Activated naive CD8-positive, alpha-beta T cell treated with anti-CD3 and anti-CD28 coated beads for 36 hours (primary cell): ENCODE measurements at regions not wholly inside any gene's neighbourhood (a gene's known extent, or its start where the extent isn't known, plus 50 kb on each side); places are given as distances from the start of the nearest gene placed in this dataset.

Experiments
- DNase-seq: peaks from one replicate; pipeline ENCODE4 v3.0.0; 2021
- H3K27ac Mint-ChIP-seq: one replicate; pipeline ENCODE4 v1.8.0; 2022; ENCODE audit warnings: mild to moderate bottlenecking, moderate library complexity, mixed read lengths
- H3K27me3 Mint-ChIP-seq: one replicate; pipeline ENCODE4 v1.8.0; 2022; ENCODE audit warnings: mild to moderate bottlenecking, mixed read lengths
- H3K36me3 Mint-ChIP-seq: one replicate; pipeline ENCODE4 v1.8.0; 2021; ENCODE audit warnings: mild to moderate bottlenecking, mixed read lengths
- H3K4me1 Mint-ChIP-seq: one replicate; pipeline ENCODE4 v1.8.0; 2021; ENCODE audit warnings: mixed read lengths
- H3K4me3 Mint-ChIP-seq: one replicate; pipeline ENCODE4 v1.8.0; 2022; ENCODE audit warnings: mild to moderate bottlenecking, moderate library complexity, mixed read lengths
- H3K9me3 Mint-ChIP-seq: one replicate; pipeline ENCODE4 v1.8.0; 2022; ENCODE audit warnings: mixed read lengths

- H3K4me1 Mint-ChIP-seq, result peaks cover 36% of the 10 kb centered on the region
- no peak overlapping the region for H3K27ac Mint-ChIP-seq
These were observed 52.3 kb upstream of the FUT8 start for GRCh38 chr14:65360144-65360784.

GRCh38 chr14:65361920-65362319, 50.6 kb upstream of the FUT8 start:
- Mint-ChIP-seq H3K4me3 (no peak overlapping the region), H3K9me3 (no peaks in the 10 kb centered on the region), H3K36me3 (peaks cover 50% of the 10 kb centered on the region), H3K27me3 (no peaks in the 10 kb centered on the region), H3K27ac (no peak overlapping the region), H3K4me1 (peaks cover 21% of the 10 kb centered on the region)
- no peak for DNase-seq

More at GRCh38 chr14:65360144-65360784, 52.3 kb upstream of the FUT8 start:
- no peak for DNase-seq
- H3K36me3 Mint-ChIP-seq, result peaks cover 61% of the 10 kb centered on the region
- H3K9me3 Mint-ChIP-seq, result no peaks in the 10 kb centered on the region
- no peak overlapping the region for H3K4me3 Mint-ChIP-seq
- H3K27me3 Mint-ChIP-seq, result no peaks in the 10 kb centered on the region
